RWPE2 (cell line): ENCODE measurements at regions not wholly inside any gene's neighbourhood (a gene's known extent, or its start where the extent isn't known, plus 50 kb on each side); places are given as distances from the start of the nearest gene placed in this dataset.
"Not testable (repeated sequence)": the region's sequence is repeated elsewhere in the genome, so short reads cannot be mapped to it uniquely, and the experiment has no call there.

Experiments used
- ATAC-seq: fragments of 200-7000 bp; cut with Tn5 transposase; 3 replicates; pipeline ENCODE4 v1.9.1; 2021; ENCODE audit warnings: low read depth
- DNase-seq: peaks from one replicate; pipeline ENCODE4 v3.0.0-alpha.2; 2020; ENCODE audit warnings: low spot score
- H3K27ac ChIP-seq: fragments of 450-650 bp; 2 replicates; pipeline ENCODE4 v1.5.1; 2017; ENCODE audit warnings: mild to moderate bottlenecking; ENCODE audit not compliant: poor library complexity, severe bottlenecking
- H3K27me3 ChIP-seq: fragments of 250-450 bp; sonication (Bioruptor Pico); 2 replicates; pipeline ENCODE4 v1.5.1; 2021; ENCODE audit warnings: mild to moderate bottlenecking, moderate library complexity; ENCODE audit not compliant: insufficient read depth, poor library complexity, severe bottlenecking
- H3K36me3 ChIP-seq: fragments of 250-450 bp; sonication (Bioruptor Pico); 2 replicates; pipeline ENCODE4 v1.5.1; 2020; ENCODE audit warnings: low read depth, mild to moderate bottlenecking, moderate library complexity
- H3K4me1 ChIP-seq: fragments of 250-450 bp; sonication (Bioruptor Pico); 2 replicates; pipeline ENCODE4 v1.5.1; 2021; ENCODE audit warnings: mild to moderate bottlenecking, moderate library complexity; ENCODE audit not compliant: insufficient read depth, poor library complexity, severe bottlenecking
- H3K4me3 ChIP-seq: fragments of 250-450 bp; sonication (Bioruptor Pico); 2 replicates; pipeline ENCODE4 v1.5.1; 2021; ENCODE audit warnings: mild to moderate bottlenecking, moderate library complexity; ENCODE audit not compliant: severe bottlenecking
- H3K9me3 ChIP-seq: fragments of 250-450 bp; sonication (Bioruptor Pico); 2 replicates; pipeline ENCODE4 v1.5.1; 2021; ENCODE audit warnings: mild to moderate bottlenecking, moderate library complexity; ENCODE audit not compliant: severe bottlenecking
- TF ChIP-seq, protein P1 (sequence below): fragments of 450-650 bp; IDR thresholded peaks from one replicate; pipeline ENCODE4 v1.5.1; 2017; ENCODE audit warnings: mild to moderate bottlenecking, moderate library complexity; ENCODE audit not compliant: poor library complexity, severe bottlenecking

DNA sequence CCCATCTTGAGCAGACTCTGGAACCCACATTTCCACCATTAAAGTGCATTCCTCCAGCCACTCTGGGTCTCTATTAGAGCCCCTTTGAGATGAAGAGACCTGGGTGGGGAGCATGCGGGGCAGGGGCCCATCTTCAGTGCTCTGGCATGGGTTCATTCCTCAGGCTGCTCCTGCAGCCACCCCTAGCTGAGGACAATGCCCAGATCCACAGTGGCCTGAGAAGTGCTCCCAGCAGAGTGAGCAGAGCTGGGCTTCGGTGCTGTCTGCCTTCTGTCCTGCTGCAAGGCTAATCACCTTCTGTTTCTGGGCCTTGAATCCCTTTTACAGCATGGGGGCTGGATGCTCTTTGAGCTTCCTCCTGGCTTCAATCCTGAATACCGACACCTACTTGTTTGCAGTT lies 169.8 kb downstream of the TRIM43 start:
- Histone ChIP-seq H3K4me1 (peaks cover 2% of the 10 kb centered on the region), H3K4me3 (no peak overlapping the region), H3K27ac (no peak overlapping the region), H3K36me3 (no peaks in the 10 kb centered on the region), H3K27me3 (no peaks in the 10 kb centered on the region), H3K9me3 (no peaks in the 10 kb centered on the region)
- ATAC-seq (no peak), DNase-seq (no peak)
- TF ChIP-seq, protein P1, sequence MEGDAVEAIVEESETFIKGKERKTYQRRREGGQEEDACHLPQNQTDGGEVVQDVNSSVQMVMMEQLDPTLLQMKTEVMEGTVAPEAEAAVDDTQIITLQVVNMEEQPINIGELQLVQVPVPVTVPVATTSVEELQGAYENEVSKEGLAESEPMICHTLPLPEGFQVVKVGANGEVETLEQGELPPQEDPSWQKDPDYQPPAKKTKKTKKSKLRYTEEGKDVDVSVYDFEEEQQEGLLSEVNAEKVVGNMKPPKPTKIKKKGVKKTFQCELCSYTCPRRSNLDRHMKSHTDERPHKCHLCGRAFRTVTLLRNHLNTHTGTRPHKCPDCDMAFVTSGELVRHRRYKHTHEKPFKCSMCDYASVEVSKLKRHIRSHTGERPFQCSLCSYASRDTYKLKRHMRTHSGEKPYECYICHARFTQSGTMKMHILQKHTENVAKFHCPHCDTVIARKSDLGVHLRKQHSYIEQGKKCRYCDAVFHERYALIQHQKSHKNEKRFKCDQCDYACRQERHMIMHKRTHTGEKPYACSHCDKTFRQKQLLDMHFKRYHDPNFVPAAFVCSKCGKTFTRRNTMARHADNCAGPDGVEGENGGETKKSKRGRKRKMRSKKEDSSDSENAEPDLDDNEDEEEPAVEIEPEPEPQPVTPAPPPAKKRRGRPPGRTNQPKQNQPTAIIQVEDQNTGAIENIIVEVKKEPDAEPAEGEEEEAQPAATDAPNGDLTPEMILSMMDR: no peak

DNA sequence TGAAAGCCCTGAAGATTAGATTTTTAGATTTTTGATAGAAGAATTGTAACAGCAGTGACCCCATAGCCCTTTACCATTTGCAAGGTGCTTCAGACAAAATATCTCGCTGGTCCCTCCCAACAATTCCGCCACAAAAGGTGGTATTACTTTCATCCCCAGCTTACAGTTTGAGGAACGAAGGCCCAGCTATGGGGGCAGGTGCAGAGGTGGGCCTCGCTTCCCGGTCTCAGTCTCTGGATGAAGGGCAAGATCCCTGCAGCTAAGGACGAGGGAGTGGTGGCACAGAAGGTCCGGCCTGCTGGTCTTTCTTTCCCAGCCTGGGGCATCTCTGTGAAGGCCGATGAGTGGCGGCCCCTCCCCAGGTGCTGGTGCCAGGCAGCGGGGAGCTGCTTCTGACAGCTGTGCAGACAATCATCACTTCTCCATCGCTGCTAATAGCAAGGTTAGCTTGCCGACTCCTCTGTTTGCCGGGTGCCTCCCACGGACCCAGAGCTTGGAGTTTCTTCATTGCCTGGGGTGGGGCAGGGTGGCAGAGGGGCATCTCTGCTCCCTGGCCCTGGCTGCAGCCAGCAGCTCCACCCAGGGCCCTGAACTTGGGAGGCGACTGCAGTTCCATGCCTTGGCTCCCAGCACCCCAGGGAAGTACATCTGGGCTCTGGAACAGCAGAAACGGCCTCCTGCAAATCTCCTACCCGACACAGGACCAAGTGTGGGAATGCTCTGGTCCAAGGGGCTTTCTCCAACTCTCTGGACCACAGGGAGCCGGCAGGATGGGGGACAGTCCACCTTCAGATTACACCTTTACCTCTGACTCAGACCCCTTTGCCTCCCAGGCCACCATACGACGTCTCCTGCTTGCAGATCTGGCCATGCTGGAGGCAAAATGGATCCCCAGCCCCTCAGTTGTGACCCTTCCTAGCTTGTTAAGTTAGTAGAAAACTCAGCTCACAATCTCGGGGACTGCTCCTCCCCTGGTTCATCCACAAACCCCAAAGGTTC lies 170.5 kb downstream of the TRIM43 start:
- not testable (repeated sequence) for ATAC-seq, H3K4me3 ChIP-seq, H3K27me3 ChIP-seq, H3K27ac ChIP-seq, H3K36me3 ChIP-seq, H3K9me3 ChIP-seq, DNase-seq, H3K4me1 ChIP-seq

DNA sequence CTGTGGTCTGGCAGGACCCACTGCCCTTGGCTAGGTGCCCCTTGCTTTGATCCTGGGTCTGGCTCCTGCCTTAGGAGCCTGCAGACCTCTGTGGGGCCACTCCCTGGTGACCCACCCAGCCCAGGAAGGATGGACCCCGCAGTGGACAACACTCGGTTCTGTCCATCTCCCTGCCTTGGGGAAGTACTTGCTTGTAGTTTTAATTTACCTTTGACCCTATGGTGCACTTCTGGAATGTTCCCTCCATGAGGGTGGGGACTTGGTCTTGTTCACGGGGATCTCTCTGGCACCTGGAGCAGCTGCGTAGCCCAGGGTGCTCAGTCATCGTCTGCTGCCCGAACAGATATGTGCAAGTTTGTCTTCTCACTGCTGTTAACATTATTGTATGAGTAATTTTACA lies 171.3 kb downstream of the TRIM43 start:
- H3K36me3 ChIP-seq, DNase-seq, H3K4me1 ChIP-seq, H3K9me3 ChIP-seq, ATAC-seq, H3K4me3 ChIP-seq, H3K27ac ChIP-seq, H3K27me3 ChIP-seq: not testable (repeated sequence)

GRCh38 chr2:95764966-95765365 lies 173.2 kb downstream of the TRIM43 start:
- H3K27ac ChIP-seq: not testable (repeated sequence)

GRCh38 chr2:95765925-95766910 lies 174.4 kb downstream of the TRIM43 start:
- H3K4me1 ChIP-seq, H3K27ac ChIP-seq, H3K4me3 ChIP-seq, H3K36me3 ChIP-seq, H3K27me3 ChIP-seq, H3K9me3 ChIP-seq, ATAC-seq, DNase-seq: not testable (repeated sequence)

More at GRCh38 chr2:95764966-95765365, 173.2 kb downstream of the TRIM43 start:
- H3K36me3 ChIP-seq, H3K9me3 ChIP-seq, ATAC-seq, H3K27me3 ChIP-seq, DNase-seq, H3K4me3 ChIP-seq, H3K4me1 ChIP-seq: not testable (repeated sequence)

DNA sequence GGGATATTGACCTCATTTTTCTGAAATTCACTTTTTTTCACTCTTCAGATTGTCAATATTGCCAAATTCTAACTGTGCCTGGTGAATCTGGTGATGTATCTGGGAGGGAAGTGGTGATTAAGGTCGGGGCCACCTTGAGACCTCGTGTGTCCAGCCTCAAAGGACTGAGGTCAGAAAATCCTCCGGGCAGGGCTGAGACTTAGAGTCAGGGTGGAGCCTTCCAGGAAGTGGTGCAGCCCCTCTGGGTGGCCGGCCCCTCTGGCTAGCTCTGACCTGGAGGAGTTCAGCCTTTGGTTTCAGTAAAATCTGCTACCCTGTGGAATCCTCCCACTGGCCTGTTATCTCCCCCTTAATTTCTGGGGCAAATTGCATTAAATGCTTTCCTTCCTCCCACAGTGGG lies 175.7 kb downstream of the TRIM43 start:
- not testable (repeated sequence) for H3K27me3 ChIP-seq, DNase-seq, ATAC-seq, H3K9me3 ChIP-seq, H3K4me1 ChIP-seq, H3K36me3 ChIP-seq, H3K4me3 ChIP-seq, H3K27ac ChIP-seq

- not testable (repeated sequence) for H3K36me3 ChIP-seq, H3K4me1 ChIP-seq, H3K27ac ChIP-seq, H3K9me3 ChIP-seq, H3K4me3 ChIP-seq, ATAC-seq, DNase-seq, H3K27me3 ChIP-seq
Measured at GRCh38 chr2:95767950-95768349, 176.1 kb downstream of the TRIM43 start.

DNA sequence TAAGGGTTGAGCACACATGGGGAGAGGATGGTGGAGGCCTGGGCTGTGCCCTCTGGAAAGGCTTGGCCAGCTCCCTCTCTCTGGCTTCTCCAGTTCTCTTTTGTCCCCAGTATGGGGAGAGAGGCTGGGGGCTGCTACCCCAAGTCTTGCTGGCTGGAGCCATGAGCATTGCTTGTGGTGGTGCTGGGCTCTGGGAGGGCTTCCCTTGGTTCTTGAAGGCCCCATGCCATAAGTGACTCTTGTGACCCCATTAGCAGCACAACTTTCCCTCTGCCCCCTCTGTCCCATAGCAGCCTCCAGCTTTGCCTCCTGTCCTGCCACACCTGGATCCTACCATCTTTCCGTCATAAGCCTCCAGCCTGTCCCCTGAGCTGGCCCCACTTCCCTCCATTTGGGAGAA lies 177.5 kb downstream of the TRIM43 start:
- not testable (repeated sequence) for H3K4me1 ChIP-seq, ATAC-seq, H3K27ac ChIP-seq, H3K36me3 ChIP-seq, H3K27me3 ChIP-seq, H3K4me3 ChIP-seq, H3K9me3 ChIP-seq, DNase-seq

DNA sequence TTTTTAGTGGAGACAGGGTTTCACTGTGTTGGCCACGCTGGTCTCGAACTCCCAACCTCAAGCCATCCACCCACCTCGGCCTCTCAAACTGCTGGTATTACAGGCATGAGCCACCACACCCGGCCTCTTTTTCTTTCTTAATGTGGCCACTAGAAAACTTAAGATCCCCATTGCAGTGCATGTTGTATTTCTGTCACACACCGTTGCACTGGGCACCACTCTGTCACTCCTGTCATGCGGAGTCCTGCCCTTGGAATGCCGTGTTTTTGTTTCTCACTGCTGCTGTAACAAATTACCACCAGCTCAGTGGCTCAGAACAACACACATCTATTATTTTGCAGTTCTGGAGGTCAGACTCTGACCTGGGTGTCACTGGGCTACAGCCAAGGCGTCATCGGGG lies 178.9 kb downstream of the TRIM43 start:
- not testable (repeated sequence) for H3K4me3 ChIP-seq, H3K36me3 ChIP-seq, H3K4me1 ChIP-seq, ATAC-seq, H3K27ac ChIP-seq, H3K9me3 ChIP-seq, H3K27me3 ChIP-seq, DNase-seq
